ENCODE measurements at regions not wholly inside any gene's neighbourhood (a gene's known extent, or its start where the extent isn't known, plus 50 kb on each side); places are given as distances from the start of the nearest gene placed in this dataset.

DNA sequence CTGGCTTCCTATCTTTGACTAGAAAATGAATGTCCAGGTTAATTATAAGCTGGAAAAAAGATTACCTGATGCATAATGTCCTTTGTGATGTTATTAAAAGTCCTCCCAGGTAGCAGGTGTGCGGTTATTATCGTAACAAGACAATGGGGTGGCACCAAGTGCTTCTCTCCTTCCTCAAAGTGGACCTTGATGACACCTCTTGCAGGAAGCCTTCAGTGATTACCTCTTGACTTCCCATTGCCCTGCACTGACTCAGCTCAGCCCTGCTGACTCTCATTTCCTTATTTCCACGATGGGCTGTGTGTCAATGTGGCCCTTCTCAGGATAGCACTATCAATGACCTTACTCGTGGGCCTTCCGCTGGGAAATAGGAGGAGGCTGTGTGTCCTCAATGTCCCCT is 477.4 kb upstream of the CCL2 start:
- no peak overlapping the region for H3K9ac ChIP-seq (ENCODE audit: low read depth, low read length)
- H3K36me3 ChIP-seq (ENCODE audit: control insufficient read depth, insufficient read depth, low read length) = no peaks in the 10 kb centered on the region
- ChIA-PET POLR2A (ENCODE audit: unreplicated experiment) (no interaction called here), CTCF (interaction anchor here (1.5 kb wide), 1 partner anchor 26 kb away, joined by 3 read pairs; no protein-coding TSS in a partner anchor)
- H3K79me1 ChIP-seq (ENCODE audit: low read depth in 1 of 2, low read length in 2 of 2) = no peaks in the 10 kb centered on the region
- dilution Hi-C loops (cut with HindIII; ENCODE audit: low sequenced_read_pairs, unreplicated experiment) = no loop called here
- no TSS peak for BruUV-seq (replicated peaks)
- H3K9me3 ChIP-seq (ENCODE audit: control insufficient read depth, insufficient read depth, low read length) = no peaks in the 10 kb centered on the region
- H3K4ac ChIP-seq (ENCODE audit: low read depth, low read length) = no peak overlapping the region
- H3K9me1 ChIP-seq (ENCODE audit: insufficient read depth, low read length) = no peaks in the 10 kb centered on the region
- H3K23ac ChIP-seq (ENCODE audit: low read depth, low read length) = no peak overlapping the region
- no peak overlapping the region for H3K14ac ChIP-seq (replicated peaks; ENCODE audit: low read depth, low read length)
- H2AFZ ChIP-seq (replicated peaks; ENCODE audit: low read length, poor library complexity) = no peak overlapping the region
- H2BK5ac ChIP-seq (ENCODE audit: low read depth, low read length, poor library complexity, severe bottlenecking) = no peak overlapping the region
- no peak overlapping the region for H4K8ac ChIP-seq (ENCODE audit: low read depth in 2 of 2, low read length in 2 of 2)
- in situ Hi-C loops (cut with MboI; ENCODE audit: low sequenced_read_pairs) = loop anchor here (10.0 kb wide), 1 partner anchor 587 kb away; the partner anchor contains the start of gene CCL1
- H4K5ac ChIP-seq (ENCODE audit: low read depth, low read length) = no peak overlapping the region
- TF ChIP-seq CHD1 (IDR thresholded peaks at IDR 0.05; ENCODE audit: low read depth, low read length) = no peak
- TF ChIP-seq, protein P1, sequence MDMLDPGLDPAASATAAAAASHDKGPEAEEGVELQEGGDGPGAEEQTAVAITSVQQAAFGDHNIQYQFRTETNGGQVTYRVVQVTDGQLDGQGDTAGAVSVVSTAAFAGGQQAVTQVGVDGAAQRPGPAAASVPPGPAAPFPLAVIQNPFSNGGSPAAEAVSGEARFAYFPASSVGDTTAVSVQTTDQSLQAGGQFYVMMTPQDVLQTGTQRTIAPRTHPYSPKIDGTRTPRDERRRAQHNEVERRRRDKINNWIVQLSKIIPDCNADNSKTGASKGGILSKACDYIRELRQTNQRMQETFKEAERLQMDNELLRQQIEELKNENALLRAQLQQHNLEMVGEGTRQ (IDR thresholded peaks at IDR 0.05; ENCODE audit: low read depth, low read length) = no peak
- no peak for TF ChIP-seq RFX5 (IDR thresholded peaks at IDR 0.05; ENCODE audit: low read depth, low read length)
- TF ChIP-seq MAFK (IDR thresholded peaks at IDR 0.05; ENCODE audit: low read depth, low read length) = no peak
- TF ChIP-seq SMC3 (IDR thresholded peaks at IDR 0.05; ENCODE audit: low read depth, low read length) = no peak
- TF ChIP-seq, protein P2, sequence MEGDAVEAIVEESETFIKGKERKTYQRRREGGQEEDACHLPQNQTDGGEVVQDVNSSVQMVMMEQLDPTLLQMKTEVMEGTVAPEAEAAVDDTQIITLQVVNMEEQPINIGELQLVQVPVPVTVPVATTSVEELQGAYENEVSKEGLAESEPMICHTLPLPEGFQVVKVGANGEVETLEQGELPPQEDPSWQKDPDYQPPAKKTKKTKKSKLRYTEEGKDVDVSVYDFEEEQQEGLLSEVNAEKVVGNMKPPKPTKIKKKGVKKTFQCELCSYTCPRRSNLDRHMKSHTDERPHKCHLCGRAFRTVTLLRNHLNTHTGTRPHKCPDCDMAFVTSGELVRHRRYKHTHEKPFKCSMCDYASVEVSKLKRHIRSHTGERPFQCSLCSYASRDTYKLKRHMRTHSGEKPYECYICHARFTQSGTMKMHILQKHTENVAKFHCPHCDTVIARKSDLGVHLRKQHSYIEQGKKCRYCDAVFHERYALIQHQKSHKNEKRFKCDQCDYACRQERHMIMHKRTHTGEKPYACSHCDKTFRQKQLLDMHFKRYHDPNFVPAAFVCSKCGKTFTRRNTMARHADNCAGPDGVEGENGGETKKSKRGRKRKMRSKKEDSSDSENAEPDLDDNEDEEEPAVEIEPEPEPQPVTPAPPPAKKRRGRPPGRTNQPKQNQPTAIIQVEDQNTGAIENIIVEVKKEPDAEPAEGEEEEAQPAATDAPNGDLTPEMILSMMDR (conservative IDR thresholded peaks at IDR 0.05; ENCODE audit: low read depth, low read length) = no peak
- TF ChIP-seq NFE2L2 (IDR thresholded peaks at IDR 0.05; ENCODE audit: low read depth, low read length) = no peak
- TF ChIP-seq RCOR1 (IDR thresholded peaks at IDR 0.05; ENCODE audit: insufficient replicate concordance, low read length) = no peak
- TF ChIP-seq POLR2A (IDR thresholded peaks at IDR 0.05; ENCODE audit: low read depth, low read length) = no peak
- TF ChIP-seq MAZ (IDR thresholded peaks at IDR 0.05; ENCODE audit: borderline replicate concordance, low read depth, low read length) = no peak
- TF ChIP-seq FOS (IDR thresholded peaks at IDR 0.05; ENCODE audit: low read depth, low read length) = no peak
- no peak for TF ChIP-seq CEBPB (IDR thresholded peaks at IDR 0.05; ENCODE audit: low read depth, low read length)
- TF ChIP-seq BHLHE40 (IDR thresholded peaks at IDR 0.05; ENCODE audit: low read depth, low read length) = no peak
- no peak for TF ChIP-seq RAD21 (IDR thresholded peaks at IDR 0.05; ENCODE audit: low read length)
- H3K27ac ChIP-seq (ENCODE audit: insufficient read depth, low read length) = no peak overlapping the region
- H2BK120ac ChIP-seq (ENCODE audit: low read depth, low read length) = no peak overlapping the region
- no peak overlapping the region for H3K56ac ChIP-seq (ENCODE audit: extremely low read depth, insufficient read depth, low read length)
- peaks cover 2% of the 10 kb centered on the region; the same call in 1 of the 2 replicates for H3K27me3 ChIP-seq (ENCODE audit: control insufficient read depth, insufficient read depth, low read length)
- H2AK5ac ChIP-seq (ENCODE audit: low read depth, low read length) = no peak overlapping the region
- no peak overlapping the region for H3K4me3 ChIP-seq (ENCODE audit: insufficient read depth, low read depth, low read length)
- 40% methylated on average over 1 of the region's 5 CpGs; no CpG with 5 or more reads in 1 of the 2 experiments for WGBS, 2 experiments (ENCODE audit: extremely low coverage in 2 of 2, insufficient read length in 1 of 2)
- DNase-seq (no peak), ATAC-seq (ENCODE audit: low read depth) (no peak)
- H4K91ac ChIP-seq (ENCODE audit: insufficient read depth, low read depth, low read length) = no peak overlapping the region
- no peak overlapping the region for H2BK15ac ChIP-seq (ENCODE audit: low read depth, low read length)
- H3K4me1 ChIP-seq (ENCODE audit: control insufficient read depth, insufficient read depth, low read length) = no peaks in the 10 kb centered on the region
- H3K18ac ChIP-seq (ENCODE audit: low read depth, low read length) = no peak overlapping the region
- H4K20me1 ChIP-seq (ENCODE audit: insufficient read depth, low read length) = no peaks in the 10 kb centered on the region
- no peak overlapping the region for H2AK9ac ChIP-seq (replicated peaks; ENCODE audit: low read depth, low read length, poor library complexity)
- intact Hi-C loops (cut with micrococcal nuclease) = loop anchor here (2.0 kb wide), 1 partner anchor 529 kb away; no protein-coding TSS in a partner anchor
- H3K4me2 ChIP-seq (ENCODE audit: low read depth, low read length) = no peak overlapping the region
- no peak overlapping the region for H2BK20ac ChIP-seq (ENCODE audit: low read depth, low read length)

Data from IMR-90 (cell line).